ENCODE measurements at regions not wholly inside any gene's neighbourhood (a gene's known extent, or its start where the extent isn't known, plus 50 kb on each side); places are given as distances from the start of the nearest gene placed in this dataset.
A peak's percentile ranks its signal among the peaks of the same experiment; 100 is the strongest.

GRCh38 chr1:67524143-67525052, 94.2 kb upstream of the SERBP1 start:
- Histone ChIP-seq H4K5ac (ENCODE audit: insufficient read length, low read depth, low read length) (no peak overlapping the region), H2AK5ac (ENCODE audit: insufficient read length, low read length) (no peak overlapping the region), H4K8ac (replicated peaks; ENCODE audit: insufficient read length, low read depth, low read length) (no peak overlapping the region), H2BK12ac (ENCODE audit: insufficient read length, low read depth, low read length) (no peak overlapping the region), H2BK15ac (ENCODE audit: low read depth, low read length) (no peak overlapping the region), H4K20me1 (ENCODE audit: control insufficient read depth, insufficient read depth, insufficient read length) (no peaks in the 10 kb centered on the region), H3K14ac (ENCODE audit: insufficient read depth, low read length) (no peak overlapping the region), H2BK5ac (ENCODE audit: insufficient read length, low read length) (no peak overlapping the region), H2BK120ac (ENCODE audit: low read depth, low read length, poor library complexity, severe bottlenecking) (no peak overlapping the region), H3K79me1 (ENCODE audit: insufficient read depth, low read depth, low read length, poor library complexity, severe bottlenecking) (no peaks in the 10 kb centered on the region), H3K56ac (ENCODE audit: insufficient read length, low read depth, low read length) (no peak overlapping the region), H3K4ac (ENCODE audit: low read depth, low read length) (no peak overlapping the region), H3K4me2 (ENCODE audit: insufficient read depth, insufficient read length, low read length) (no peak overlapping the region), H3K27ac (ENCODE audit: insufficient read length, low read depth, low read length) (no peak overlapping the region), H4K91ac (ENCODE audit: insufficient read length, low read depth, low read length) (no peak overlapping the region), H3T11ph (ENCODE audit: low read length) (no peak overlapping the region), H2AFZ (ENCODE audit: low read length) (no peak overlapping the region), H3K9ac (ENCODE audit: extremely low read depth, insufficient read length, low read length) (no peak overlapping the region), H3K4me1 (ENCODE audit: insufficient read depth, low read length) (no peaks in the 10 kb centered on the region), H3K9me3 (ENCODE audit: control insufficient read depth, low read depth, low read length) (no peaks in the 10 kb centered on the region), H3K79me2 (ENCODE audit: insufficient read depth, low read length) (no peaks in the 10 kb centered on the region), H3K23me2 (ENCODE audit: insufficient read length, low read depth, low read length, poor library complexity, severe bottlenecking) (no peaks in the 10 kb centered on the region), H2BK20ac (ENCODE audit: low read depth, low read length, poor library complexity, severe bottlenecking) (no peak overlapping the region), H3K18ac (ENCODE audit: insufficient read length, low read depth, low read length) (no peak overlapping the region), H3K23ac (ENCODE audit: insufficient read length, low read depth, low read length) (no peak overlapping the region), H3K27me3 (ENCODE audit: insufficient read depth, low read length) (peaks cover 27% of the 10 kb centered on the region; the same call in 1 of the 2 replicates)
- H3K4me1 Mint-ChIP-seq, result no peaks in the 10 kb centered on the region; a peak in 1 of 4 replicates
- no peaks in the 10 kb centered on the region for H3K9me3 Mint-ChIP-seq
- H3K27me3 Mint-ChIP-seq (ENCODE audit: low read depth), result peaks cover 100% of the 10 kb centered on the region
- no peaks in the 10 kb centered on the region for H3K36me3 Mint-ChIP-seq (ENCODE audit: insufficient read depth in 1 of 3, low read depth in 3 of 3)
- DNase-seq, result peak; percentile 34
- H3K4me3 Mint-ChIP-seq, result no peak overlapping the region
- no CpG with 5 or more reads among the region's 7 CpGs for WGBS (ENCODE audit: extremely low coverage, insufficient read length, low lambda C conversion rate)
- TF ChIP-seq, protein P1, sequence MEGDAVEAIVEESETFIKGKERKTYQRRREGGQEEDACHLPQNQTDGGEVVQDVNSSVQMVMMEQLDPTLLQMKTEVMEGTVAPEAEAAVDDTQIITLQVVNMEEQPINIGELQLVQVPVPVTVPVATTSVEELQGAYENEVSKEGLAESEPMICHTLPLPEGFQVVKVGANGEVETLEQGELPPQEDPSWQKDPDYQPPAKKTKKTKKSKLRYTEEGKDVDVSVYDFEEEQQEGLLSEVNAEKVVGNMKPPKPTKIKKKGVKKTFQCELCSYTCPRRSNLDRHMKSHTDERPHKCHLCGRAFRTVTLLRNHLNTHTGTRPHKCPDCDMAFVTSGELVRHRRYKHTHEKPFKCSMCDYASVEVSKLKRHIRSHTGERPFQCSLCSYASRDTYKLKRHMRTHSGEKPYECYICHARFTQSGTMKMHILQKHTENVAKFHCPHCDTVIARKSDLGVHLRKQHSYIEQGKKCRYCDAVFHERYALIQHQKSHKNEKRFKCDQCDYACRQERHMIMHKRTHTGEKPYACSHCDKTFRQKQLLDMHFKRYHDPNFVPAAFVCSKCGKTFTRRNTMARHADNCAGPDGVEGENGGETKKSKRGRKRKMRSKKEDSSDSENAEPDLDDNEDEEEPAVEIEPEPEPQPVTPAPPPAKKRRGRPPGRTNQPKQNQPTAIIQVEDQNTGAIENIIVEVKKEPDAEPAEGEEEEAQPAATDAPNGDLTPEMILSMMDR (conservative IDR thresholded peaks at IDR 0.05), result peak; percentile 68
- no peak overlapping the region for H3K27ac Mint-ChIP-seq

Data from H9 (cell line).